ENCODE measurements at regions not wholly inside any gene's neighbourhood (a gene's known extent, or its start where the extent isn't known, plus 50 kb on each side); places are given as distances from the start of the nearest gene placed in this dataset.

DNA sequence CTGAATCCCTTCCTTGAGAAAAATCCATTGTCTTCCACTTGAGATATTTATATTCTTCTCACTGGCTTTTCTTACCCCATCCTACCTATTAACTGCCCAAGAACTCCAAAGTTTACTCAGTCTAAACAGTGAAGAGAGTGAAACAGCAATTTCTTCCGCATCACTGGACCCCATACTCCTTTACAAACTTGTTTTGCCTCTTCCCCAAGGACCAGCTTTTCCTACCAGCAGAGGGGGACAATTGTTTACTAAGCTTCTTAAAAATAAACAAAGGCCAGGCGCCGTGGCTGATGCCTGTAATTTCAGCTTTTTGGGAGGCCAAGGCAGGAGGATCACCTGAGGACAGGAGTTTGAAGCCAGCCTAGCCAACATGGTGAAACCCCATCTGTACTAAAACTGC, 52.0 kb downstream of the LRATD1 start:
- TF ChIP-seq, protein P1, sequence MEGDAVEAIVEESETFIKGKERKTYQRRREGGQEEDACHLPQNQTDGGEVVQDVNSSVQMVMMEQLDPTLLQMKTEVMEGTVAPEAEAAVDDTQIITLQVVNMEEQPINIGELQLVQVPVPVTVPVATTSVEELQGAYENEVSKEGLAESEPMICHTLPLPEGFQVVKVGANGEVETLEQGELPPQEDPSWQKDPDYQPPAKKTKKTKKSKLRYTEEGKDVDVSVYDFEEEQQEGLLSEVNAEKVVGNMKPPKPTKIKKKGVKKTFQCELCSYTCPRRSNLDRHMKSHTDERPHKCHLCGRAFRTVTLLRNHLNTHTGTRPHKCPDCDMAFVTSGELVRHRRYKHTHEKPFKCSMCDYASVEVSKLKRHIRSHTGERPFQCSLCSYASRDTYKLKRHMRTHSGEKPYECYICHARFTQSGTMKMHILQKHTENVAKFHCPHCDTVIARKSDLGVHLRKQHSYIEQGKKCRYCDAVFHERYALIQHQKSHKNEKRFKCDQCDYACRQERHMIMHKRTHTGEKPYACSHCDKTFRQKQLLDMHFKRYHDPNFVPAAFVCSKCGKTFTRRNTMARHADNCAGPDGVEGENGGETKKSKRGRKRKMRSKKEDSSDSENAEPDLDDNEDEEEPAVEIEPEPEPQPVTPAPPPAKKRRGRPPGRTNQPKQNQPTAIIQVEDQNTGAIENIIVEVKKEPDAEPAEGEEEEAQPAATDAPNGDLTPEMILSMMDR (IDR thresholded peaks at IDR 0.05), result no peak
- TF ChIP-seq POLR2A (IDR thresholded peaks at IDR 0.05), result no peak
